OCI-LY7 (cell line): ENCODE measurements at regions not wholly inside any gene's neighbourhood (a gene's known extent, or its start where the extent isn't known, plus 50 kb on each side); places are given as distances from the start of the nearest gene placed in this dataset.

Source experiments
- CTCF ChIP-seq: fragments of 200-600 bp; sonication (generic); conservative IDR thresholded peaks from 2 replicates; pipeline ENCODE4 v1.5.1; 2014; ENCODE audit warnings: mild to moderate bottlenecking, antibody characterized with exemption, low read length, moderate library complexity, mixed read lengths
- EZH2phosphoT487 ChIP-seq: fragments of 200-600 bp; sonication (generic); IDR thresholded peaks from 2 replicates; pipeline ENCODE4 v1.6.1; 2018; ENCODE audit warnings: low read depth, borderline replicate concordance, mild to moderate bottlenecking, mixed run types, antibody characterized with exemption, low read length, moderate library complexity, mixed read lengths

- TF ChIP-seq CTCF: no peak
- TF ChIP-seq EZH2phosphoT487: no peak
These were observed 104.2 kb upstream of the MAGI3 start for GRCh38 chr1:113286156-113286555.
